Liver (tissue), 8 donors: ENCODE measurements at regions not wholly inside any gene's neighbourhood (a gene's known extent, or its start where the extent isn't known, plus 50 kb on each side); places are given as distances from the start of the nearest gene placed in this dataset.

Source experiments
- DNase-seq: peaks from one replicate; pipeline ENCODE4 v3.0.0-alpha.2; 2017; ENCODE audit warnings: low spot score
- H3K27ac ChIP-seq, 2 donors: one replicate each; pipeline ENCODE4 v1.7.0; 2013; ENCODE audit warnings: inconsistent platforms in 2 of 2, low read length in 2 of 2, control low read depth in 1 of 2, low read depth in 1 of 2, mild to moderate bottlenecking in 1 of 2
- H3K27me3 ChIP-seq, 4 donors: one replicate each; pipeline versions ENCODE4 v1.6.1 to v1.7.0; 2013; ENCODE audit warnings: low read length in 3 of 4, inconsistent platforms in 1 of 4, mild to moderate bottlenecking in 1 of 4, moderate library complexity in 1 of 4; ENCODE audit not compliant: control insufficient read depth in 4 of 4, insufficient read depth in 4 of 4
- H3K36me3 ChIP-seq, 4 donors: one replicate each; pipeline versions ENCODE4 v1.6.1 to v1.7.0; 2013; ENCODE audit warnings: low read length in 3 of 4, mild to moderate bottlenecking in 3 of 4, low read depth in 1 of 4, moderate library complexity in 1 of 4; ENCODE audit not compliant: control insufficient read depth in 4 of 4, insufficient read depth in 3 of 4
- H3K4me1 ChIP-seq, 4 donors: one replicate each; pipeline versions ENCODE4 v1.6.1 to v1.7.0; 2013; ENCODE audit warnings: low read length in 3 of 4, mild to moderate bottlenecking in 3 of 4, moderate library complexity in 1 of 4; ENCODE audit not compliant: control insufficient read depth in 4 of 4, insufficient read depth in 4 of 4
- H3K4me3 ChIP-seq, 3 donors: one replicate each; pipeline versions ENCODE4 v1.6.1 to v1.7.0; 2013; ENCODE audit warnings: low read length in 3 of 3, control low read depth in 1 of 3, low read depth in 1 of 3, mild to moderate bottlenecking in 1 of 3
- H3K9ac ChIP-seq, 2 donors: one replicate each; pipeline ENCODE4 v1.7.0; 2013; ENCODE audit warnings: low read length in 2 of 2, mild to moderate bottlenecking in 2 of 2, moderate library complexity in 2 of 2, control low read depth in 1 of 2, low read depth in 1 of 2
- H3K9me3 ChIP-seq, 4 donors: one replicate each; pipeline versions ENCODE4 v1.6.1 to v1.7.0; 2013; ENCODE audit warnings: low read length in 3 of 4; ENCODE audit not compliant: control insufficient read depth in 4 of 4
- EGR1 ChIP-seq, 2 donors: IDR thresholded peaks; 2 replicates each; pipeline ENCODE4 v1.6.1; 2016 to 2018; ENCODE audit warnings: antibody characterized with exemption in 2 of 2, low read depth in 2 of 2
- FOXA1 ChIP-seq: IDR thresholded peaks from 2 replicates; pipeline ENCODE4 v1.6.1; 2016; ENCODE audit warnings: antibody characterized with exemption
- GABPA ChIP-seq, 2 donors: IDR thresholded peaks in 1 of 2; conservative IDR thresholded peaks in 1 of 2; 2 replicates each; pipeline ENCODE4 v1.6.1; 2016; ENCODE audit warnings: antibody characterized with exemption in 2 of 2, mild to moderate bottlenecking in 1 of 2, moderate library complexity in 1 of 2
- HNF4A ChIP-seq, 2 donors: conservative IDR thresholded peaks; 2 replicates each; pipeline ENCODE4 v1.6.1; 2016; ENCODE audit warnings: antibody characterized with exemption in 2 of 2, mild to moderate bottlenecking in 2 of 2
- HNF4G ChIP-seq: IDR thresholded peaks from 2 replicates; pipeline ENCODE4 v1.6.1; 2016; ENCODE audit warnings: antibody characterized with exemption
- NR2F2 ChIP-seq: IDR thresholded peaks from 2 replicates; pipeline ENCODE4 v1.6.1; 2016; ENCODE audit warnings: antibody characterized with exemption
- RAD21 ChIP-seq, 2 donors: IDR thresholded peaks; 2 replicates each; pipeline ENCODE4 v1.6.1; 2016; ENCODE audit warnings: antibody characterized with exemption in 2 of 2, mild to moderate bottlenecking in 2 of 2
- RXRA ChIP-seq, 2 donors: IDR thresholded peaks; 2 replicates each; pipeline ENCODE4 v1.6.1; 2017 to 2018; ENCODE audit warnings: antibody characterized with exemption in 2 of 2, mild to moderate bottlenecking in 1 of 2
- SP1 ChIP-seq: IDR thresholded peaks from 2 replicates; pipeline ENCODE4 v1.6.1; 2018; ENCODE audit warnings: antibody characterized with exemption, mild to moderate bottlenecking
- TAF1 ChIP-seq: conservative IDR thresholded peaks from 2 replicates; pipeline ENCODE4 v1.6.1; 2016; ENCODE audit warnings: antibody characterized with exemption, mild to moderate bottlenecking
- YY1 ChIP-seq: IDR thresholded peaks from 2 replicates; pipeline ENCODE4 v1.6.1; 2016; ENCODE audit warnings: antibody characterized with exemption, mild to moderate bottlenecking
- WGBS: extraction: QIAGEN DNeasy Blood & Tissue Kit; methylation state at CpG from one replicate; pipeline ENCODE4 v1.1.7; 2013; 5-methylcytosine and 5-hydroxymethylcytosine counted together
- TF ChIP-seq, protein P1 (sequence below): fragments of 150-350 bp; IDR thresholded peaks from 2 replicates; pipeline ENCODE4 v1.5.1; 2017; ENCODE audit warnings: improper control_type of control experiment, low read depth, low read length; ENCODE audit not compliant: missing input control
- TF ChIP-seq, protein P2 (sequence below): IDR thresholded peaks from 2 replicates; pipeline ENCODE4 v1.6.1; 2016; ENCODE audit warnings: antibody characterized with exemption
- TF ChIP-seq, protein P3 (sequence below): IDR thresholded peaks from 2 replicates; pipeline ENCODE4 v1.6.1; 2016; ENCODE audit warnings: antibody characterized with exemption
- TF ChIP-seq, protein P4 (sequence below): IDR thresholded peaks from 2 replicates; pipeline ENCODE4 v1.6.1; 2016; ENCODE audit warnings: antibody characterized with exemption
- donor health status: healthy.
- donor health status: healthy.
- donor health status: healthy.
- donor health status: healthy.
- donor health status: healthy.

DNA sequence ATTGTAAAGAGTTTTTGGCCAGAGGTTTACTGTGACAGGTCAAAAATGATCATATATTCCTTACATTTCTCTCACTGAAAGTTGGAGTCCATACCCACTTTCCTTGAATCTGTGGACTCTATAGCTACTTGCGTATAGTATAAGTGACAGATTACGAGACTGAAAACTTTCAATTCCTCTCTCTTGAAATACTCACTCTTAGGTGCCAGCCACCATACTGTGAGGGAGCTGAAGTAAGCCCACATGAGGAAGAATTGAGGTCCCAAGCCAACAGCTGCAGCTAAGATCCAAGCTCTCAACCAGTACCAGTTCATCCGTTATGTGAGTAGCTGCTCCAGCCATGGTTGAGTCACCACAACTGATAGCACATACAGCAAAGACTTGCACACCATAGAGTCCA, 128.1 kb upstream of the FAM174A start:
- no peaks in the 10 kb centered on the region for H3K4me1 ChIP-seq
- 95% methylated on average over 3 of the region's 3 CpGs for WGBS

DNA sequence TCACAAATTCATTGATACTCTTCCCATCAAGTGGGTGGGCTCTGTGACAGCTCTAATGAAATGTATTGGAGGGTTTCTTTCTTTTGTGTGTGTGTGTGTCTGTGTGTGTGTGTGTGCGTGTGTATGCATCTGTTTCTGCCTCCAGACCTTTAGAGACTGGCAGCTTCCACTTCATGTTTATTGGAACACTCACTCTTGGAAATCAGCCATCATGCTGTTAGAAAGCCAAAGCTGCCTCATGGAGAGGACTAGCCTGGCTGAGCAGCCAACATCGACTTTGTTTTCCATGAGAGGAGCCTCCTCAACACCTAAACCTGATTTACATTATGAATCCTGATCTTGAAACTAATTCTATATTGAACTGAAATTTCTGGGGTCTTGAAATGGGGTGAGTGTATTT, 128.5 kb upstream of the FAM174A start:
- H3K9me3 ChIP-seq = no peaks in the 10 kb centered on the region
- no peak overlapping the region for H3K27ac ChIP-seq
- H3K4me3 ChIP-seq = no peak overlapping the region
- no peaks in the 10 kb centered on the region for H3K27me3 ChIP-seq
- TF ChIP-seq, protein P1, sequence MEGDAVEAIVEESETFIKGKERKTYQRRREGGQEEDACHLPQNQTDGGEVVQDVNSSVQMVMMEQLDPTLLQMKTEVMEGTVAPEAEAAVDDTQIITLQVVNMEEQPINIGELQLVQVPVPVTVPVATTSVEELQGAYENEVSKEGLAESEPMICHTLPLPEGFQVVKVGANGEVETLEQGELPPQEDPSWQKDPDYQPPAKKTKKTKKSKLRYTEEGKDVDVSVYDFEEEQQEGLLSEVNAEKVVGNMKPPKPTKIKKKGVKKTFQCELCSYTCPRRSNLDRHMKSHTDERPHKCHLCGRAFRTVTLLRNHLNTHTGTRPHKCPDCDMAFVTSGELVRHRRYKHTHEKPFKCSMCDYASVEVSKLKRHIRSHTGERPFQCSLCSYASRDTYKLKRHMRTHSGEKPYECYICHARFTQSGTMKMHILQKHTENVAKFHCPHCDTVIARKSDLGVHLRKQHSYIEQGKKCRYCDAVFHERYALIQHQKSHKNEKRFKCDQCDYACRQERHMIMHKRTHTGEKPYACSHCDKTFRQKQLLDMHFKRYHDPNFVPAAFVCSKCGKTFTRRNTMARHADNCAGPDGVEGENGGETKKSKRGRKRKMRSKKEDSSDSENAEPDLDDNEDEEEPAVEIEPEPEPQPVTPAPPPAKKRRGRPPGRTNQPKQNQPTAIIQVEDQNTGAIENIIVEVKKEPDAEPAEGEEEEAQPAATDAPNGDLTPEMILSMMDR = no peak
- no peak for TF ChIP-seq RXRA (IDR thresholded peaks at IDR 0.05)
- TF ChIP-seq HNF4G = no peak
- H3K36me3 ChIP-seq = no peaks in the 10 kb centered on the region
- H3K9ac ChIP-seq = no peak overlapping the region
- WGBS = 86% methylated on average over 2 of the region's 2 CpGs
- H3K4me1 ChIP-seq = no peaks in the 10 kb centered on the region
- DNase-seq = no peak

More for the DNA sequence above, 128.1 kb upstream of the FAM174A start:
- H3K4me3 ChIP-seq = no peak overlapping the region
- H3K9ac ChIP-seq = no peak overlapping the region
- no peak for DNase-seq
- H3K27me3 ChIP-seq = no peaks in the 10 kb centered on the region
- no peaks in the 10 kb centered on the region for H3K9me3 ChIP-seq
- no peak overlapping the region for H3K27ac ChIP-seq
- no peaks in the 10 kb centered on the region for H3K36me3 ChIP-seq
- no peak for TF ChIP-seq TAF1
- TF ChIP-seq, protein P2, sequence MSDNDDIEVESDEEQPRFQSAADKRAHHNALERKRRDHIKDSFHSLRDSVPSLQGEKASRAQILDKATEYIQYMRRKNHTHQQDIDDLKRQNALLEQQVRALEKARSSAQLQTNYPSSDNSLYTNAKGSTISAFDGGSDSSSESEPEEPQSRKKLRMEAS = no peak
- TF ChIP-seq EGR1 (IDR thresholded peaks at IDR 0.05; ENCODE audit: low read depth in 2 of 2) = no peak
- no peak for TF ChIP-seq NR2F2
- no peak for TF ChIP-seq RAD21 (IDR thresholded peaks at IDR 0.05)
- TF ChIP-seq SP1 = no peak
- no peak for TF ChIP-seq YY1
- TF ChIP-seq, protein P3, sequence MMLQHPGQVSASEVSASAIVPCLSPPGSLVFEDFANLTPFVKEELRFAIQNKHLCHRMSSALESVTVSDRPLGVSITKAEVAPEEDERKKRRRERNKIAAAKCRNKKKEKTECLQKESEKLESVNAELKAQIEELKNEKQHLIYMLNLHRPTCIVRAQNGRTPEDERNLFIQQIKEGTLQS = no peak
- no peak for TF ChIP-seq HNF4G
- no peak for TF ChIP-seq GABPA (IDR thresholded peaks at IDR 0.05 in 1 of 2, conservative IDR thresholded peaks at IDR 0.05 in 1 of 2)

DNA sequence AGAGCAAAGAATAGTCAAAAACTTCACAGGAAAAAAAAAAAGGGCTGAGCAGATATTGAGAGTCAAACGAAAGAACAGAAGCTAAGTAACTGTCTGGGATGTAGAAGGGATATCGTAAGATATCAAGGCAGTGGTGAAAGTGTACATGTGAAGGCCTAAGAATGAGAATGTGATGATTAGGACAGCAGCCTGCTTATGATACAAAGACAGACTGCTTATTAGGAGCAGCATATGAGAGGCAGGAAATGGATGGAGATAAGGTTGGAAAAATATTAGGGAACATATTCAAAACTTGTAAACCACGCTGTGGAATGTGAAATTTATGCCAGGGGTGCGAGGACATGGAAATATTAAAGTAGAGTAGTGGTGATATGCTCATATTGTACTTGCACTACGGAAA, 133.1 kb upstream of the FAM174A start:
- DNase-seq = no peak
- Histone ChIP-seq H3K9ac (no peak overlapping the region), H3K27ac (no peak overlapping the region), H3K4me1 (no peaks in the 10 kb centered on the region), H3K36me3 (no peaks in the 10 kb centered on the region), H3K27me3 (no peaks in the 10 kb centered on the region), H3K4me3 (no peak overlapping the region), H3K9me3 (no peaks in the 10 kb centered on the region)
- WGBS = 62% methylated on average over 5 of the region's 5 CpGs
- TF ChIP-seq NR2F2 (no peak), RAD21 (IDR thresholded peaks at IDR 0.05) (no peak), FOXA1 (no peak), RXRA (IDR thresholded peaks at IDR 0.05) (no peak), HNF4A (conservative IDR thresholded peaks at IDR 0.05) (no peak), EGR1 (IDR thresholded peaks at IDR 0.05; ENCODE audit: low read depth in 2 of 2) (no peak)
- TF ChIP-seq, protein P2 = no peak
- TF ChIP-seq, protein P4, sequence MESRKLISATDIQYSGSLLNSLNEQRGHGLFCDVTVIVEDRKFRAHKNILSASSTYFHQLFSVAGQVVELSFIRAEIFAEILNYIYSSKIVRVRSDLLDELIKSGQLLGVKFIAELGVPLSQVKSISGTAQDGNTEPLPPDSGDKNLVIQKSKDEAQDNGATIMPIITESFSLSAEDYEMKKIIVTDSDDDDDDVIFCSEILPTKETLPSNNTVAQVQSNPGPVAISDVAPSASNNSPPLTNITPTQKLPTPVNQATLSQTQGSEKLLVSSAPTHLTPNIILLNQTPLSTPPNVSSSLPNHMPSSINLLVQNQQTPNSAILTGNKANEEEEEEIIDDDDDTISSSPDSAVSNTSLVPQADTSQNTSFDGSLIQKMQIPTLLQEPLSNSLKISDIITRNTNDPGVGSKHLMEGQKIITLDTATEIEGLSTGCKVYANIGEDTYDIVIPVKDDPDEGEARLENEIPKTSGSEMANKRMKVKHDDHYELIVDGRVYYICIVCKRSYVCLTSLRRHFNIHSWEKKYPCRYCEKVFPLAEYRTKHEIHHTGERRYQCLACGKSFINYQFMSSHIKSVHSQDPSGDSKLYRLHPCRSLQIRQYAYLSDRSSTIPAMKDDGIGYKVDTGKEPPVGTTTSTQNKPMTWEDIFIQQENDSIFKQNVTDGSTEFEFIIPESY = no peak
